Stimulated activated CD4-positive, alpha-beta T cell treated with anti-CD3 and anti-CD28 coated beads, Interleukin-2, amount 100 ng/mL, for 24 hours (primary cell): ENCODE measurements at regions not wholly inside any gene's neighbourhood (a gene's known extent, or its start where the extent isn't known, plus 50 kb on each side); places are given as distances from the start of the nearest gene placed in this dataset.
"Not testable (repeated sequence)": the region's sequence is repeated elsewhere in the genome, so short reads cannot be mapped to it uniquely, and the experiment has no call there.

Experiments
- DNase-seq, 2 donors: peaks; one replicate each; pipeline ENCODE4 v3.0.0-alpha.2; 2020

DNA sequence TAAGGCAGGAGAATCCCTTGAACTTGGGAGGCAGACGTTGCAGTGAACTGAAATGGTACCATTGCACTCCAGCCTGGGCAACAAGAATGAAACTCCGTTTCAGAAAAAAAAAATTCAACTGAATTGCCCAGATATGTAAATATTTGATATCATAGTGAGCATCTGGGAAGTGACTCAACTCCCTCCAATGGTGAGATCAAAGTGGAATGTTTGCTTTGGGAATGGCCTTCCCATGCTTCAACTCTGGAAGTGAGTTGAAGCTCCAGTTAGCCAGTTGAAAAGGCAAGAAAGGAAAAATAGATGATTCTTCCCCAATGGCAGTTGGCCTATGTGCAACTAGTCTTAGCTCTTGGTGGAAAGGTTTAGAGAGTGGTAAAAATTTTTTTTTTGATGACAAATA lies 131.6 kb upstream of the CMC1 start:
- DNase-seq, result no peak

DNA sequence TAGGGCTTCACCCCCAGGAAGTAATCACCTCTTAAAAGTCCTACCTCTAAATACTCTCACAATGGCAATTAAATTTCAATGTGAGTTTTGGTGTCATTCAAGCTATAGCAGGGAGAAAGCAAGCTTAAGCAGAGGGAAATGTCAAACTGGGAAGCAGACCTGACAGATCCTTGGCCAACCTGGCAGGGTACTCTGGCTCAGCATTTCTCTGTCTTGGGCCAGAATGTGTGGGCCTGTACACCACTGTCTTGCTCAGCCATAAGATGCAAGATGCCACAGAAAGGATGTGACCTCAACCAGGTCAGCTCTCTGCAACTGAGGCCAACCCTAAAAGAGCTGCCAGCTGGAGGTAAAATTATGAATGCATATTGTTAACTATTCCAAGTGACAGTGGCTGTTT lies 130.6 kb upstream of the CMC1 start:
- DNase-seq, result no peak

DNA sequence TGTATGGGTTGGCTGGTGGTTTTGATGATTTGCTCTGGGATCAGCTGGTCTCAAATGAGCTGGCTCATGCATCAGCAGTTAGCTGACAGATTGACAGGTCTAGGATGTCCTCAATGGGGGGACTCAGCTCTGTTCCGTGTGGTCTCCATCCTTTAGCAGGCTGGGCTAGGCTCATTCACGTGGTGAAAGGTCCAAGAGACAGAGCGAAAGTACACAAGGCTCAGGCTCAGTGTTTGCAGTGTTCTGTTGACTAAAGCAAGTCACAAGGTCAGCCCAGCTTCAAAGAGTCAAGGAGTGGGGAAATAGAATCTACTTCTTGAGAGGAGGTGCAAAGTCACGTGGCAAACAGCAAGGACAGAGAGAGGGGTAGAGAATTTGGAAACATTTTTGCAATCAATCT lies 126.5 kb upstream of the CMC1 start:
- no peak for DNase-seq

DNA sequence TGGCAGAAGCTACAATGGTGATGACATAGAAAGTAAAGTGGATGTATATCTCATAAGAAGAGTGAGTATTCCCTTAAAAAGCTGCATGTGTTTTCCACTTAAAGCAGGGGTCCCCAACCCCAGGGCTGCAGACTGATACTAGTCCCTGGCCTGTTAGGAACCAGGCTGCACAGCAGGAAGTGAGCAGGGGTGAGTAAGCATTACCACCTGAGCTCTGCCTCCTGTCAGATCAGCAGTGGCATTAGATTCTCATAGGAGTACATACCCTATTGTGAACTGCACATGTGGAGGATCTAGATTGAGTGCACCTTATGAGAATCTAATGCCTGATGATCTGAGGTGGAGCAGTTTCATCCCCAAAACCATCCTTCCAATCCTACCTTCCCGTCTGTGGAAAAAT lies 126.1 kb upstream of the CMC1 start:
- DNase-seq, result no peak

DNA sequence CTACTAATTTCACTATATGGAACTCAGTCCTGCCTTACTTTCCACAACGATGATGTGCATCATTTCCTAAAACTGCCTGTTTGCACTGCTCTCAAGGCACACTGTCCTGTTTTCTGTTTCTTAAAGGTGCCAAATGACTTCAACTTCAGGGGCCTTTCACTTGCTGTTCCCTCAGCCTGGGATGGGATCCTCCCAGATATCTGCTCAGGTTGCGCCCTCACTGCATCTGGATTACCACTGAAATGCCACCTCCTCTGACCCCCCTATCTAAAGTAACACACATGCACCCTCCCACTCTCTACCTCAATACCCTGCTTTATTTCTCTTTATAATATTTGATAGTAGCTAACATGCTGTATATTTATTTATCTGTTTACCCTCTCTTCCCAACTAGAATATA lies 123.8 kb upstream of the CMC1 start:
- no peak for DNase-seq

DNA sequence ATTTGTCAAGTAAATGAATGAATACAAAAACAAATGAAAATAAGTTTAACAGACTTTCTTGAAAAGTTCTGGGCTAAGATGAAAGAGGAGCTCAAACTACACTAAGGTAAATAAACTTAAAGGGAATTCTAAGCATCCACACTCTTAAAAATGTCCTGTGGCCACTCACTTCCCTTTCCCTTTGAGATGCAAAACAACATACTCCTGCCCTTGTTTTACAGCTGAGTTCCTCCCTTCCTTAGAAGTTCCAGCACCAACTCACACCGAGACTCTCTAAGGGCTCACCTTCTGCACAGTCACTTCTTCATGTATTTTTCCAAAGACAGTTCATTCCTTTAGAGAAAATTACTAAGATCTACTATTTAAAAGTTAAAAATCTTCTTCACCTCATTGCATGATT lies 123.3 kb upstream of the CMC1 start:
- no peak for DNase-seq

DNA sequence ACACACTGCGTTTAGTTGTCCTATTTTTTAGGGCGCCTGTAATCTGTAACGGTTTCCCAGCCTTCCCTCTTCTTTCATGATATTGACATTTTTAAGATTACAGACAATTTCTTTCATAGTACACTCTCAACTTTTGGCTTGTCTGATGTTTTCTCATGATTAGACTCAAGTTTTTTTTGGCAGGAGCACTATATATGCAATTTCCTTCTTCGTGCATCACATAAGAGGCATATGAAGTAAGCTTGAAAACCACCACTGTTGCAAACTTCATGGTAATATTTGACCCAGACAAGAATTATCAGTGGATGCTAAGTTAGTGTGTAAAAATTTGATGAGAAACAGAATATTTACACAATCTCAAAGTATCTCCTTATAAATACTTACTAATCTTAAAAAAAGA lies 119.2 kb upstream of the CMC1 start:
- DNase-seq, result no peak

DNA sequence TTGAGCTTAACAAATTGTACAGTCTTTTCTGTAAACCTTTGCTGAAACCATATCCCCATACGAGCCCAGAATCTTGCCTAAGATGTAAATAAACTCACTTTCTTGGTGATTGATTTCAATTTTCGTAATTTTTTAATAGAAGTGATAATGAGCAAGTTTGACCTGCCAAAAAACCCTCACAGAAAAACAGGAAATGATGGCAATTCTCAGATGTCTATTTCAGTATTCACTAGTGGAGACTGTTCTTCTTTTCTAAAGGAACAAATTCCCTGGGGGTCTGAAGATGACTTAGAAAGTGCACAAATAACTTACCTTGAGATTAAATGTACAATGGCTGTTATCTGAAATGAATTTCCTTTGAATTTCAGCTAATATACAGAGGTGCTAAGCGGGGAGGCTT lies 116.5 kb upstream of the CMC1 start:
- no peak for DNase-seq

DNA sequence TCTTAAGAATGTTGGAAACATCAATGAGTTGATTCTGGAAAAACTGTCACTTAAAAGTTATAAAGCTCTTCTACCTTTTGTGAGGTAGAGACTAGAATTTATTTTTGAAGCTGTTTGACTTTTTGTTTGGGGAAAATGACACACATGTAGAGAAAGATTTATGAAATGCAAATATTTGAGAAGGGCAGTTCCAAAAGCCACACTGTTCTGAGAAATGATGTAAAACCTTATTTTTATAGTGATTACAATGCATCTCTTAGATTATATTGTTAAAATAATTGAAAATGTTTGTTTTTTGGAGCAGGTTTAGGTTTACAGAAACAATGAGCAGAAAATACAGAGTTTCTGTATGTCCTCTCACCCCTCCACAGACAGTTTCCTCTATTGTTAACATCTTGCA lies 116.1 kb upstream of the CMC1 start:
- no peak for DNase-seq

DNA sequence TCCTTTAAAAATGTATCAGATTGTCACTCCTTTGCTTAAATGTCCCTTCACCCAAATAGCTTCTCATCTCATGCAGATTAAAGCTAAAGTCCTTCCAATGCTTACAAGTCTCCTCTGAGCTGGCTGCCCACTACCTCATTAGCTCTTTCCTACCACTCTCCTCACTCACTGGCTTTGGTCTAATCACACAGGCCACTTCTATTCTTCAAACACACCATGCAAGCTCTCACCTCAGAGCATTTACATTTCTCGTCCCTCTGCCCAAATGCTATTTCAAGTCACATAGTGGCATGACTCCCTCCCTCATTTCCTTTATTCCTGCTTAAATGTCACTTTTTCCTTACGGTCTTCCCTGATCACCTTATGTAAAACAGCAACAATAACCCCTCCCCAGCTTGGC lies 110.6 kb upstream of the CMC1 start:
- no peak for DNase-seq

DNA sequence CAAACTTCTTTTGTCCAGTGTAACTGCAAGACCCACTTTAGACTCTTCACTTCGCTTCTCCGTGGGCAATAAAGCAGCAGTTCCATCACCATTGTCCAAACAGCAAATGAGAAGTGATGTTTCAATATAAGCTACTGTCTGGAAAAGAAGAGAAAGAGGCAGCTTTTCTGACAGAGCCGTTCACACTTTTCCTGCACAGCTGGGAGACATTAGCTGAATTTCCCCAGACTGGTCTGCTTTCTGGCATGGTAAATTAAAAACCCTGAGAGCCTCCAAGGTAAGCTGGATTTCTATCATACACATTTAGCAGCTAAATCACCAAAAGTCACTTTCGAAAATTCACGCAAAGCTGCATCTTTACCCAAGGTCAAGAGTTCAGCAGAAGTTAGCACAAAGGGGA lies 108.5 kb upstream of the CMC1 start:
- no peak for DNase-seq

DNA sequence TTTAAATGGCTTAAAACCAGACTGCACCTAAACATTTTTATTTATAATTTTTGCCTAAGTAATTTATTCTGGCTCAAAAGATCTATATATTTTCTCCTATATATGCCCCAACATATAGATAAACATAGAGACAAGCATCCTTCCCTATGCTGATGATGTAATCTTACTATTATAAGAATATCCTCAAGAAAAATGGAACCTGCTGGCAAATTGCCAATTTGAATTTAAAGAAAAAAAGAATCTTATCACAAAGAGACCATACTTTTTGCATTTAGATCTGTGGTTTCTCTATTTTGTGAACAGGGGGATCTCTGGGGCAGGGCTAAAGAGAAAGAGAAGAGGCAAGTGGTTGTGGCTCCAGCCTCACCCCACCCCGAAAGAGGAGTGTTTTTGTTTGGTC lies 107.2 kb upstream of the CMC1 start:
- no peak for DNase-seq

DNA sequence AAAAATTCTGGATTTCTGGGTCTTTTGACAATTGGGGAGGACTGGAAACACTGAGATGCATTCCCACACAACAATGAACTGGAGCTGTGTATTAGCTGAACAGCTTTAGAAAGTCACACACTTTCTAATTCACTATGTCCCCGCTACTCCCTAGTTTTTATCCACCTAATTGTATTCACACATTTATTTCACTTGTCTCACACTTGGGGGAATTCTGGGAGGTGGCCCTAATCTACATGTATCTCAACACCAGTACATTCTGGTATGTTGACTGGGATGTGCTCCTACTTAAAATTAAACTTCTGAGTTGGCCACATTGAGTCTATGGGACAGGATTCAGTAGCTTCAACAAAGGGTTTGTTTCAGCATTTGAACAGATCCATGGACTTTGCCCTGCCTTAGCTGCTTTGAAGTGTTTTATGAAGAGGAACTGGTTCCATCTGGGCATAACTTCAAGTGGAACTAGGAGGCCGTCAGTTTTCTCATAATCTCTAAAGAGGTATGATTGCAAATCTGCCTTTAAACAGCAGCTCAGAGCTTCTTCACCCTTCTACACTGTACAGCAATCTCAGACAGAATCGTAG lies 106.5 kb upstream of the CMC1 start:
- DNase-seq, result no peak

DNA sequence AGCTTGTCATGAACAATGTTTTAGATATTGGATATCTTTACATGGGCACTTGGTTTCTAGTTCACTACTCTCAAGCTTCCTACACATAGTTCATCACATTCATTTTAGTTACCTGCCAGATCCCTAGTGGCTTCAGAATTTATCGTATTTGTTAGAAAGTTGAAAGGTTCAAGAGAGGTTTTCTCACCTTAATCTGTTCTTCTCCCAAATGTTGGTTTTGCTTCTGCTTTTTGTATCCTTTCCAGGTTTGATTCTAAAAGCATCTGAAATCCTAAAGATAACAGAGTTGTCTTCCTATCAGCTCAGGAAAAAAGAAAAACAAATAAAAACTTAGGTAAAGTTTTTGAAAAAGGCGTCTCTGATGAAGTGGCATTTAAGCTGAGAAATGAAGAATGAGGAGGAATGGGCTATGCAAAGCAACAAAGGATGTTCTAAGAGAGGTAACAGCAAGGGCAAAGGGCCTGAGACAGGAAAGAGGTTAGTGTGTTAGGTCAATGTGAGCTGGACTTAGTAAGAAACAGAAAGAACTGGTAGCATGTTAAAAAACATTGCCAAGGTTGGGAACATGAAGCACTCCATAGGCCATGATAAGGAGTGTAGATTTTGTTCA lies 104.7 kb upstream of the CMC1 start:
- no peak for DNase-seq

DNA sequence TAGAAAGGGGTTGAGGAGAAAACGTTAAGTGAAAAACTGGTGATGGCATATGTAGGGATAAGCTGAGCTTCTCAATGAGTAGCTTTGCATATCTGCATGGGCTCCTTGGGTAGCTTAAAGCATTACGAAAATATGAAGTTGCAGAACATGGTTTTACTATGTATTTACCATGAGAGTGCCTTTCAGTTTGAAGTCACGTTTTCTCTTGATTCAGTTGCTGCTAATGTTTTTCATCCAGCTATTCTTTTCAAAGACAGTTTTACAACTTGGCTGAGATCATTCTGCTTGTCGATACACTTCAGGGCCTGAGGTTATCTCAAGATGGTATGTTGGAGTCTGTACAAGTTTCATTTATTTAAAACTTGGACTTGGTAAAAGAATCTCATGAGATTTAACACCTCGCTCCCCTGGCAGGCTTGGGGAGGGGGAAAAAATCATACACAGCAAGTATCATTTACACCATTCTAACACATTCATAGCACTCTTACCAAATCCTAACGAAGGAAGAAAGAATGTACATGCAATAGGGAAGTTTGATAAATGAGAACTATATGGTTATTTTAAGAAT lies 103.3 kb upstream of the CMC1 start:
- DNase-seq, result no peak

DNA sequence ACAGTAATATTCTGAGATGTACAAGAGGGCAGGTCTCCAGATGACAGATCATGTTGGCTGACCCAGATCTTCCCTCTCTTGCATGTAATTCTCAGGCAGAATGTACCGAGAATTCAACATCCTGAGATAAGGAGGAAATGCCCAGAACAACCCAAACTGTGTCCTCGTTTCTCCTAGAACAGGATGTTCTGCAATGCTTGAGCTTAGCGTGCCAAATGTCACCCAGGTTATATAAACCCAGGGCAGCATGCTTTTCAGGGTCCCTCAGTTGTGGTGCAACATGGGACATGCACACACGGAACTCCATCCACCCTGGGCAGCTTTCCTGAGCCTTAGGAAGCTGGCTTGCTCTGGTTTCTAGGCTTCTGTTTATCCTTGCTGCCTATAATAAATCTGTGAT lies 102.1 kb upstream of the CMC1 start:
- no peak for DNase-seq

DNA sequence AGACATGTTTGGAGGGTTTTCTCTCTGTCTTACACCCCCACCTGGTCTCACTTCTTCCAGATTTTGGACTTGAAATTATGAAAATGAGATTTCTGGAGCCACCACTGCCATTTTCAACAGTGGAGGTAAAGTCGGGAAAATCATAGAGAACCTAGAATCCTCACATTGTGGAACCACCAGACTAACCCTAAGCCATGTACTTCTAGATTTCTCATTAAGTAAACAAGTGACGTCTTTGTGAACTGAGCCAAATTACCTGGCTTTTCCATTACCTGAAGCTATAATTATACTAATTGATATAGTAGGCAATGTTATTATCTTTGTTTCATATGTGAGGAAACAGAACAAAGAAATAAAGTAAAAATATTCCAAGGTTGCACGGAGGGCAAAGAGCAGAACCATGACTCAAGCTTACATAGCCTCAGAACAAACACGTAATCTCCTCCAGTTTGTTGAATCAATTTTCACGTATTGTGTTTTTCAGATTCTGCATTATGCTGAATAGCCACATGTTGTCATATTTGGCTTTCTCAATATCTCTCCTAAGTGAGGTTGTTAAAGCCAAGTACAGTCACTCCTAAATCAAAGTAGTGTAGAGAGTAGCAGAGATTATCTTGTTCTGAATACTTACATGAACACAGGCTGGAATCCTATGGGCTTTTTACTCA lies 101.3 kb upstream of the CMC1 start:
- DNase-seq, result no peak

DNA sequence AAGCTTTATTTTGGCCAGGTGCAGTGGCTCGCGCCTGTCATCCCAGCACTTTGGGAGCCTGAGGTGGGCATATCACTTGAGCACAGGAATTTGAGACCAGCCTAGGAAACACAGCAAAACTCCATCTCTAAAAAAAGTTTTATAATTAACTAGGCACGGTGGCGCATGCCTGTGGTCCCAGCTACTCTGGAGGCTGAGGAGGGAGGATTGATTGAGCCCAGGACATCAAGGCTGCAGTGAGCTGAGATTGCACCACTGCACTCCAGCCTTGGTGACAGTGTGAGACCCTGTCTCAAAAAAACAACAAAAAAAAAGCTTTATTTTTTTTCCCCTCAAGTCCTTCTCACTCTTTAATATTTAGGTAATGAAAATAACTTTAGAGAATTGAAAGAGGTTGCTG lies 100.8 kb upstream of the CMC1 start:
- no peak for DNase-seq

DNA sequence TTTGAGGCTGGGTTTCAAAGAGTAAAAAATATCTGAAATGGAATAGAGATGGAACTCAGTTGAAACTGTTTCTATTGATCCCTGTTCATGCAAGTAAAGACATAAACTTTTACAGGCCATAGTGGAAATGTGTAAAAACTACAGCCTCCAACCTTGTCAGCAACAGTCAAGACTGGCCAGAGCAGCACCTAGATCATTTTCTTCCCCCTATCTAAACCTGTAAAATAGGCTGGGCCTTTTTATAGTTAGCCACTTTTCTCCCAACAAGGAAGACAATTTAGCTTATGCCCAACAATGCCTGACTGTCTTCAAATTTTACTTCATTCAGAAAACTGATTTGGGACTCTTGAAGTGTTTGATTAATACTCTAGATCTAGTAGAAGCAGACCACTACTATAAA lies 91.5 kb upstream of the CMC1 start:
- DNase-seq, result no peak

DNA sequence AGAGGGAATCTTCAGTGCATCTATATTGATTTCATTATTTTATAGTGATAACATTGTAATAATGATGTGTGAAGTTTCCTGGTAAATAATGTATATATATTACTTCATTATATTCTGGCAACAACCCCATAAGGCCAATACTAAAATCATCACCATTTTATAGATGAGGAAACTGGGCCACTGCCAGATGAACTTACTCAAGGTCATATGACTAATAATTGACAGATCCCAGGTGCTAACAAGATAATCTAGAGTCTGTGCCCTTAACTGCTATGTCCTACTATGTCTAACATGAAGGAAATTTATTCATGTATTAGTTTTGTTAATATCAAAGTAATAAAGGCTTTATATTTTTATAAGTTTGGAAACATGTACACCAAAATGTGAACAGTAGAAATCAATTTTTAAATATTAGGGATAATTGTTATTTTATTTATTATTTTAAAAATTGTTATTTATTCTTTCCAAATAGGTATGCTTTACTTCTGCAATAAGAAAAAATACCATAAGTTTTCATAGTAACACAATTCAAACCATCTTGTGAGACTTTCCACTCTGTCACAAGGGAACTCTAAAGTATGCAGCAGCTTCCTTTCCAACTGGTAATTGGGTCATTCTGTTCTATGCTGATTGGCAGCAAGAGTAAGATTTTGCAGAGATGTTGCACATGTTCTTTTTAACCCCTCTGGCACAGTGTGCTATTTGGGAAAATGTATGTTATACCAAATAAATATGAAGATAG lies 90.8 kb upstream of the CMC1 start:
- DNase-seq, result no peak

DNA sequence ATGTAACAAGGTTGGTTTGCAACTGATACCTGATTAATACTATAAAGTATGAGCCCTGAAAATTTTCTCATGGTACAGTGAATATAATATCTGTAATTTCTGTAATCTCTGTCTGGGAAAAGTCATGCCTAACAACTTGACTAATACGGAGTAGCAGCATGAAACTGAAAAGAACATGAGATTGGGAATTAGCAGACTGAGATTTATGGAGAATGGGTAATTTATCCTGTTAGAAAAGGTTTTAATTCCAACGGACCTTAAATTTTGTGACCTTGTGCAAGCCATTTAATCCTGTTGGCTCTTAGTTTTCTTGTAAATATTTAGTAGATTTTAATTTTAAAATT lies 90.2 kb upstream of the CMC1 start:
- no peak for DNase-seq

DNA sequence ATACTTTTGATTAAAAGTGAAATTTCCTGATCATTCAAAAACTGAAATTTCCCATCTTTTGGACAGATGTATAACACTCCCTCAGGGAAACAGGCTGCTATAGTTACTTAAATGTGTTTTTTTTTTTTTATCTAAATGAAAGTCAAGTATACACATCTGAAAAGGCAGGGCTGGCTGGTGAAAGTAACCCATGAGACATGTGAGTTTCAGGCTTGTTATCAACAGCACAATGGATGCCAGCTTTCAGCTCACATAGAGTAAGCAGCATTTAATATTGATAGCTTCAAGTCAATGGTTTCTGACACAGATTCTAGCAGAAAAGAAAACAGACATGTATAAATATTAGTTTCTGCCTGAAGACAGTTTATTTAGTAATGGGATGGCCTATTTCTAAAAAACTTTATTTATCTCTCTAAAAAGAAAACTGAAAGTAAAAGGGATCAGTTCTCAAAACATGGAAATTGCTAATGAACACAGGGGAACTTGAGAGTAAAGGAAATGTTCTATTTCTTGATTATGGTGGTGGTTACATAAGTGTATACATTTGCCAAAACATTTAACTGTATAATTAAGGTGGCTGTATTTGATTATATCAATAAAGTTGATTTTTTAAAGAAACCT lies 89.7 kb upstream of the CMC1 start:
- no peak for DNase-seq

DNA sequence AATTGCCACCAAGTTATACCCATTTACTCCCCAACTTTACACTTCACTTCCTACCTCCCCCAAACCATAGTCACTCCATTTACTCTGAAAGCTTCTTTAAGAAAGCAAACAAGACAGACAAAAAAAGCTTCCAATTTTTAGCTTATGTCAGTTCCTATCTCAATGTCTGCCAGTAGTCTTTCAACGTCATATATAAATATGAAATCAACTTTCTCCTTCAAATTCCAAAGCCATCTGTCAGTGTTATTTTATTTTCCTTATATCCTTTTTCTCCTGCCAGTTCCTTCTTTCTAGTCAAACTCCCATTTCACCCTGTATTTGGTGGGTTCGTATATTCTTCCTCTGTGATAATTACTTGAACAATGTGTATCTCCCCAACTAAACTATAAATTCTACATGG lies 85.8 kb upstream of the CMC1 start:
- no peak for DNase-seq

DNA sequence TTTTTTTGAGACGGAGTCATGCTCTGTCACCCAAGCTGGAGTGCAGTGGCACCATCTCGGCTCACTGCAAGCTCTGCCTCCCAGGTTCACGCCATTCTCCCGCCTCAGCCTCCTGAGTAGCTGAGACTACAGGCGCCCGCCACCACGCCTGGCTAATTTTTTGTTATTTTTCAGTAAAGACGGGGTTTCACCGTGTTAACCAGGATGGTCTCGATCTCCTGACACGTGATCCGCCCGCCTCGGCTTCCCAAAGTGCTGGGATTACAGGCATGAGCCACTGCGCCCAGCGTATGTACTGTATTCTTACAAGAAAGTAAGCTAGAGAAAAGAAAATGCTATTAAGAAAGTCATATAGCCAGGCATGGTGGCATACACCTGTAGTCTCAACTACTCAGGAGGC lies 84.8 kb upstream of the CMC1 start:
- DNase-seq, result not testable (repeated sequence)
